Type B pancreatic cell (in vitro differentiated cells): ENCODE measurements at regions not wholly inside any gene's neighbourhood (a gene's known extent, or its start where the extent isn't known, plus 50 kb on each side); places are given as distances from the start of the nearest gene placed in this dataset.

Experiments
- DNase-seq: peaks from one replicate; pipeline ENCODE4 v3.0.0; 2021; ENCODE audit warnings: mixed read lengths; ENCODE audit not compliant: unreplicated experiment; ENCODE audit errors: extremely low spot score
- H3K27ac Mint-ChIP-seq: 2 replicates; pipeline ENCODE4 v1.8.0; 2021; ENCODE audit warnings: mild to moderate bottlenecking, mixed read lengths
- H3K27me3 Mint-ChIP-seq: 2 replicates; pipeline ENCODE4 v1.8.0; 2021; ENCODE audit warnings: mixed read lengths
- H3K36me3 Mint-ChIP-seq: 2 replicates; pipeline ENCODE4 v1.8.0; 2021; ENCODE audit warnings: mixed read lengths
- H3K4me1 Mint-ChIP-seq: one replicate; pipeline ENCODE4 v1.8.0; 2021; ENCODE audit warnings: mixed read lengths; ENCODE audit not compliant: unreplicated experiment
- H3K4me3 Mint-ChIP-seq: 2 replicates; pipeline ENCODE4 v1.8.0; 2021; ENCODE audit warnings: mild to moderate bottlenecking, mixed read lengths
- H3K9me3 Mint-ChIP-seq: 2 replicates; pipeline ENCODE4 v1.8.0; 2021; ENCODE audit warnings: mixed read lengths
- CTCF ChIP-seq: fragments of 200-600 bp; sonication (generic); conservative IDR thresholded peaks from 2 replicates; pipeline ENCODE4 v1.5.0; 2021; ENCODE audit warnings: antibody characterized with exemption, mild to moderate bottlenecking

- TF ChIP-seq CTCF: no peak
- H3K27ac Mint-ChIP-seq: no peak overlapping the region
- peaks cover 4% of the 10 kb centered on the region for H3K27me3 Mint-ChIP-seq
- no peaks in the 10 kb centered on the region for H3K36me3 Mint-ChIP-seq
- no peaks in the 10 kb centered on the region for H3K4me1 Mint-ChIP-seq
- H3K9me3 Mint-ChIP-seq: no peaks in the 10 kb centered on the region
- DNase-seq: no peak
- no peak overlapping the region for H3K4me3 Mint-ChIP-seq
These were observed 246.1 kb upstream of the MEF2C start for GRCh38 chr5:89128906-89129625.

GRCh38 chr5:89128092-89128491, 245.1 kb upstream of the MEF2C start:
- no peak overlapping the region for H3K27ac Mint-ChIP-seq

GRCh38 chr5:89127191-89127590, 244.2 kb upstream of the MEF2C start:
- Mint-ChIP-seq H3K9me3 (peaks cover 3% of the 10 kb centered on the region), H3K27me3 (peaks cover 4% of the 10 kb centered on the region), H3K4me3 (no peak overlapping the region), H3K27ac (no peak overlapping the region), H3K36me3 (no peaks in the 10 kb centered on the region), H3K4me1 (no peaks in the 10 kb centered on the region)
- no peak for TF ChIP-seq CTCF
- DNase-seq: no peak

More at GRCh38 chr5:89128092-89128491, 245.1 kb upstream of the MEF2C start:
- TF ChIP-seq CTCF: no peak
- H3K36me3 Mint-ChIP-seq: no peaks in the 10 kb centered on the region
- peaks cover 4% of the 10 kb centered on the region for H3K27me3 Mint-ChIP-seq
- no peak overlapping the region for H3K4me3 Mint-ChIP-seq
- H3K9me3 Mint-ChIP-seq: peaks cover 2% of the 10 kb centered on the region
- DNase-seq: no peak
- no peaks in the 10 kb centered on the region for H3K4me1 Mint-ChIP-seq

GRCh38 chr5:89125372-89125771, 242.4 kb upstream of the MEF2C start:
- peaks cover 4% of the 10 kb centered on the region for H3K27me3 Mint-ChIP-seq
- H3K4me3 Mint-ChIP-seq: no peak overlapping the region
- H3K9me3 Mint-ChIP-seq: peaks cover 3% of the 10 kb centered on the region
- no peak for TF ChIP-seq CTCF
- no peak overlapping the region for H3K27ac Mint-ChIP-seq
- no peaks in the 10 kb centered on the region for H3K36me3 Mint-ChIP-seq
- no peak for DNase-seq
- no peaks in the 10 kb centered on the region for H3K4me1 Mint-ChIP-seq

- Mint-ChIP-seq H3K36me3 (no peaks in the 10 kb centered on the region), H3K4me1 (no peaks in the 10 kb centered on the region), H3K27ac (no peak overlapping the region), H3K4me3 (no peak overlapping the region), H3K27me3 (peaks cover 4% of the 10 kb centered on the region), H3K9me3 (peaks cover 3% of the 10 kb centered on the region)
- TF ChIP-seq CTCF: no peak
- no peak for DNase-seq
These were observed 240.6 kb upstream of the MEF2C start for GRCh38 chr5:89123581-89123980.
